ENCODE measurements at regions not wholly inside any gene's neighbourhood (a gene's known extent, or its start where the extent isn't known, plus 50 kb on each side); places are given as distances from the start of the nearest gene placed in this dataset.

DNA sequence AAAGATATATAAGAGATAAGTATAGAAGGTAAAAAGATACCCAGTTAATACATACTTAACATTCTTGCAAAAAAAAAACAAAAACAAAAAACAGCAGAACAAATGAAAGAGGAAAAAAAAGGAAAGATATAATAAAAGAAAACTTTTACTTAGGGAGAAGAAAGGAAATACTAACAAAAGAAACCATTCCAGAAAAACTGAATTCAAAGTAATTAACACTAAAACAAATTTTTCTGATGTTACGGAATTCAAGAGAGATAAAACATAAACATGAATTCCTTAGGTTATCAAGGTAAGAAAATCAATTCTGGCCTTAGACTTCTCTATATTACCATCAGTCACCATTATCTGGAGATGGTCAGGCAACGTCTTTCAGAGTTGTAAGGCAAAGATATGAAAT, 261.8 kb downstream of the ZEB2 start:
- no peak for TF ChIP-seq POLR2AphosphoS5 (IDR thresholded peaks at IDR 0.05)
- TF ChIP-seq, protein P1, sequence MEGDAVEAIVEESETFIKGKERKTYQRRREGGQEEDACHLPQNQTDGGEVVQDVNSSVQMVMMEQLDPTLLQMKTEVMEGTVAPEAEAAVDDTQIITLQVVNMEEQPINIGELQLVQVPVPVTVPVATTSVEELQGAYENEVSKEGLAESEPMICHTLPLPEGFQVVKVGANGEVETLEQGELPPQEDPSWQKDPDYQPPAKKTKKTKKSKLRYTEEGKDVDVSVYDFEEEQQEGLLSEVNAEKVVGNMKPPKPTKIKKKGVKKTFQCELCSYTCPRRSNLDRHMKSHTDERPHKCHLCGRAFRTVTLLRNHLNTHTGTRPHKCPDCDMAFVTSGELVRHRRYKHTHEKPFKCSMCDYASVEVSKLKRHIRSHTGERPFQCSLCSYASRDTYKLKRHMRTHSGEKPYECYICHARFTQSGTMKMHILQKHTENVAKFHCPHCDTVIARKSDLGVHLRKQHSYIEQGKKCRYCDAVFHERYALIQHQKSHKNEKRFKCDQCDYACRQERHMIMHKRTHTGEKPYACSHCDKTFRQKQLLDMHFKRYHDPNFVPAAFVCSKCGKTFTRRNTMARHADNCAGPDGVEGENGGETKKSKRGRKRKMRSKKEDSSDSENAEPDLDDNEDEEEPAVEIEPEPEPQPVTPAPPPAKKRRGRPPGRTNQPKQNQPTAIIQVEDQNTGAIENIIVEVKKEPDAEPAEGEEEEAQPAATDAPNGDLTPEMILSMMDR (IDR thresholded peaks at IDR 0.05 in 8 of 11, conservative IDR thresholded peaks at IDR 0.05 in 3 of 11): no peak
- no peak for TF ChIP-seq POLR2A (IDR thresholded peaks at IDR 0.05)

Measured in spleen (tissue), 7 donors.